ENCODE measurements at regions not wholly inside any gene's neighbourhood (a gene's known extent, or its start where the extent isn't known, plus 50 kb on each side); places are given as distances from the start of the nearest gene placed in this dataset.

DNA sequence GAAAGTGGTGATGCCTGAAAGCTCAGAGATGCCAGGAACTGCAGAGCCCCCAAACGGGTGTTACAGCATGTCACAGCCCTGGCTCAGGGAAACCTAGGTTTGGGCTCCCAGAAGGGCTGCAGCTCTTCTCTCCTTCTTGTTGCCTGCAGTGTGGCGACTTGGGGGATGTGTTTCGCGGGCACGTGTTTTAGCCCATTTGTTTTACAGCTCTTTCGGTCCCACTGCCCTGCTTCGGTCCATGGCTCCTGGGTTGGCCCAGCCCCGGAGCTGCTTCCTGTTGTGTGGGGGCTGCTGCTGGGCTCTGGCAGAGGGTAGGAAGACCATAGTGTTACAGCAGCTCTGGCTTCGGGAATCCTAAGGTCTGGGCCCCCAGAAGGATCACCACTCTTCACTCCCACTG lies 222.9 kb upstream of the RIOK2 start:
- DNase-seq: no peak

GRCh38 chr5:97406946-97407676 lies 224.1 kb upstream of the RIOK2 start:
- DNase-seq: no peak

DNA sequence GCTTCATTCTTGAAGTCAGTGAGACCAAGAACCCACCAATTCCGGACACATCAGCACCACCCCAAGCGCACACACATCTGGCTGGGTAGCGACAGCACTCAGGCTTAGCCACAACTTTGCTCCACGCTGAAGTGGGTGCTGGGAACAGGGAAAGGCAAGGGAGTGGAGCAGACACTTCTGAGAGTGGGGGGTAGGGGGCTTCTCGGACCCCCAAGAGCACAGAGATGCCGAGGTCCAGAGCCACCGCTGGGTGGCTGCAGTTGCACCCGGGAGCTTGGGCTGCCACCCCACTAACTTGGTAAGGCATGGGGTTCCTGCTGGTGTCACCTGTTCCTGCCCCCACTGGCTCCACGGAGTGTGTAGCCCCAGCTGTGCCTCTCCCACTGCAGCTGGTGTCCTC lies 225.3 kb upstream of the RIOK2 start:
- no peak for DNase-seq

- DNase-seq: no peak
Observed at GRCh38 chr5:97412959-97413358, 229.9 kb upstream of the RIOK2 start.

DNA sequence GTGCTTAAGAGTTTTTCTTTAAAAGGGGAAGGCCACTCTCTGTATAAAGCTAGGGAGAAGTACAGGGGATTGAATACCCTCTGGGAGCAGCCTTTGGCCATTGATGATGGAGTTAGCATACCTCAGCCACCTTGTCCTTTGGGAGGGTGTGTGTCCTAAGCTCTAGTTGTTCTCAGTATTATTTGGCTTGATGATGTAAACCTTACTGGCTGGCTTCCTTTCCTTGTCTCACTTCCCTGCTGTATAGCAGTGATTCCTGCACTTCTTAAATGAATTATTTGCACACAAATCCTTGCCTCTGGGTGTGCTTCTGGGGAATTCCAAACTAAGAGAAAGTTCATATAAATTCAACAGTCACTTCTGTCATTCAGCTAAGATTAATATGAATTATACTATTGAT lies 234.9 kb upstream of the RIOK2 start:
- no peak for DNase-seq

DNA sequence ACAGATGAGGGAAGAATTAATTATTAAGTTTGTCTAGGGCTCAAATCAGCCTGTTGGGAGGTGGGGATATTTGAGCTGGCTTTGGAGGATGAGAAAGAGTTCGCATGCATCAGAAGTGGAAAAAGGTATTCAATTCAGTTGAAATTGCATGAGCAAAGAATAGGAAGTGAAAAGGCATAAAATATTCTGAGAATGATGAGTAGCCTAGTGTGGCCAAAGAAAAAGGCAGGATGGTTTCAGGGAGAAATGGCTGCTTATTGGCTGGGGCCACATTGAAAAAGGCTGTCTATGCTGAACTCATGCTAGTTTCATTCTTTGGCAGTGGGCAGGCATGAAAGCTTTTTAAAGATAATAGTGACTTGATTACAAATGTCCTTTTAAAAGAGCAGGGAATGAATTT lies 235.4 kb upstream of the RIOK2 start:
- no peak for DNase-seq

DNA sequence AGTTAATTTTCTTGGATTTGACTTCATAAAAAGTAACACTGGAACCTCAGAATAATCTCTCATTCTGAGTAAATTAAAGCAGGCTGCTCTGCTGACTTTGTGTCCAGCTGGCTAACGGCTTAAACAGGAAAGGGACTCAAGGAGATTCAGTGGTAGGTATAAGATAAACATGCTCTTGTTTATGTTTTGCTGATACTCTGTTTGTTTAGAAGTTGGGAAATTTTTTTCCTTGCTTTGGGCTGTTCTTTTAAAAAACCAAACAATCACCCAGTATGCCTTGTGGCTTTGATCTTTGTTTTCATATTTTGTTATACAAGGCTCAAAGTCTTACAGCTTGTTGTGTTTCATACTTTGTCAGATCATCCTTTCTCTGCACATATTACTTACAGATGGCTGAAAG lies 237.6 kb upstream of the RIOK2 start:
- DNase-seq: no peak

GRCh38 chr5:97422678-97423077 lies 239.6 kb upstream of the RIOK2 start:
- DNase-seq: no peak

GRCh38 chr5:97425511-97425910 lies 242.5 kb upstream of the RIOK2 start:
- no peak for DNase-seq

GRCh38 chr5:97427235-97427634 lies 244.2 kb upstream of the RIOK2 start:
- no peak for DNase-seq

DNA sequence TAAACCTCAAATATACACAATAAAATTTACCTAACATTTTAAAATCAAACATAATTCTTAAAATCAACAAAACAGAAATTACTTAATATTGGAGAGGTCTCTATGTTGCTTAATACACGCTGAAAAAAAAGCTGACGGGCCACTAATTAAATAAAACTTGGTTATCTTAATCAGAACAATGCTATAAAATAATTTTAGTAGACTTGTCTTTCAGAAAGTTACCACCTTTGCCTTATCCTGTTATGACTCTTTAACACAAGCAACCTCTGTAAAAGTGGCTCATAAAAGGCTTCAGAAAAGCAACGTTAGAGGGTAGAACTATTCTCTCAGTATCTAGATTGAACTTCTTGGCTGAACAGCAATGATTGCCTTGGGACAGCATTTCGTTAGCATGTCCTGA lies 251.0 kb upstream of the RIOK2 start:
- DNase-seq: no peak

- no peak for DNase-seq
Observed at GRCh38 chr5:97436405-97436804, 253.4 kb upstream of the RIOK2 start.

- DNase-seq: no peak
Observed at GRCh38 chr5:97443740-97444139, 260.7 kb upstream of the RIOK2 start.

- no peak for DNase-seq
Observed at GRCh38 chr5:97449172-97449571, 266.1 kb upstream of the RIOK2 start.

- no peak for DNase-seq
Observed at GRCh38 chr5:97452646-97453045, 269.6 kb upstream of the RIOK2 start.

DNA sequence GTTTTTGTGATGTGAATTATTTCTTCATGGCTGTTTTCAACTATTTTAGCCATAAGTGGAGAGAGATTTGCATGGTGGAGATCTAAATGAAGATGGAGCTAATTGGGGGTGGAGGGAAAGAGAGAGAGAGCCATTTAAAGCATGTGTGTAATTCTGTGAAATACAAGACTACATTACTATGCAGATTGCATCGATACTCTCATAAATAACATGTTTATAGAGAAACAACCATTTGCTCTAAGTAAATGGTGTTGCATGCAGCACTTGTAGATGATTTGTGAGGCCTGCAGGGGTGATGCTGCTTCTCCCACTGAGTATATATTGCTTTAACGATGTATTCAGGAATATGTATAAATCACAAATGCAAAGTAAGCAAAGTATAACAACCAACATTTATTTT lies 270.2 kb upstream of the RIOK2 start:
- DNase-seq: no peak

- DNase-seq: no peak
Observed at GRCh38 chr5:97454015-97454414, 271.0 kb upstream of the RIOK2 start.

GRCh38 chr5:97455996-97456395 lies 272.9 kb upstream of the RIOK2 start:
- no peak for DNase-seq

DNA sequence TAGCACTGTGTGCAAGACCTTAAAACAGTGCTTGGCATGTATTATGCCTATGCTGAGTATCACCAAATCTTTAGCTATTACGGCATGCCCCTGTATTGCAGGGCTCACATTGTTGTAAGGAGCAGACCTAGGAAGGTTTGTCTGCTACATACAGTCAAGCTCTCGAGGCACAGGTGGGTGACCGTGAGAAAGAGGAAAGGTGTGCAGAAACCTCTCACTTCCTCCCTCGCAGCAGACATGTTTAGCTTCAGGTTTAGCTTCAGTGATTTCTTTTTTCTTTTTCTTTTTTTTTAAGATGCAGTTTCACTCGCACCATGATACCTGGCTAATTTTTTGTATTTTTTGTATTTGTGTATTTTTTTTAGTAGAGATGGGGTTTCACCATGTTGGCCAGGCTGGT lies 275.8 kb upstream of the RIOK2 start:
- no peak for DNase-seq

DNA sequence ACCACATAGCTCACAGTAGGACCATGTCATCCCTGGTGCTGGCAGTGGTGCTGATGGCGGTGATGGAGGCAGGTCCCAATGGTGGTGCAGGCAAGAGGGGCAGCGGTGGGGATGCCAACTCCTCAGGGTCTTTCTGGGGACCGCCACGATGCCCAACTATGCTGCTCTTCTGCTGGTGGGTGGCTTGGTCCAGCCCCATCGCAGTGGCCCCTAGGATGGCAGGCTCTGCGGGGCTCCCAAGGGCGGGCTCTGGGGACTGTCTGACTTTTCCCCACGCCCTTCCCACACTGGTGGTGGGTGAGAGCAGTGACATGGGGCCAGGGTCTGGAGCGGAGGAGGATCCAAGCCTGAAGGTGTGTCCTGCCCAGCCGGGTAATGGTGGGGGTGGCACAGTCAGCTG lies 288.9 kb upstream of the RIOK2 start:
- no peak for DNase-seq

DNA sequence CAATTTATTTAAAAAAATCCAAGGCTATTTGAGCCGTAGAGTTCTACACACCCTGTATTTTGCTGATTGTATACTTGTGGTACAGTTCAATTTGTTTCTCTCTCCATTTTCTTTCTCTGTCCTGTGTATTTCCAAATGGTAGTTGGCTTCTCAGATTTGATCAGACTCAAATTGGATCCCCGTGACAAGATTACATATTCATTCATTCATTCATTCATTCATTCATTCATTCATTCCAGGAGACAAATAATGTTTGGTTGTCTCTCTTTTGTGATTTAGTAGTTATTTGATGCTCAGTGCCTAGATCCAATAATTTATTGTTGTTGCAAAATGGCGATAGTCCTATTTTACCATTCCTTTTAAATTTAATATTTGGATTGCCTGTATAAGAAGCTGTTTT lies 292.8 kb upstream of the RIOK2 start:
- DNase-seq: no peak

DNA sequence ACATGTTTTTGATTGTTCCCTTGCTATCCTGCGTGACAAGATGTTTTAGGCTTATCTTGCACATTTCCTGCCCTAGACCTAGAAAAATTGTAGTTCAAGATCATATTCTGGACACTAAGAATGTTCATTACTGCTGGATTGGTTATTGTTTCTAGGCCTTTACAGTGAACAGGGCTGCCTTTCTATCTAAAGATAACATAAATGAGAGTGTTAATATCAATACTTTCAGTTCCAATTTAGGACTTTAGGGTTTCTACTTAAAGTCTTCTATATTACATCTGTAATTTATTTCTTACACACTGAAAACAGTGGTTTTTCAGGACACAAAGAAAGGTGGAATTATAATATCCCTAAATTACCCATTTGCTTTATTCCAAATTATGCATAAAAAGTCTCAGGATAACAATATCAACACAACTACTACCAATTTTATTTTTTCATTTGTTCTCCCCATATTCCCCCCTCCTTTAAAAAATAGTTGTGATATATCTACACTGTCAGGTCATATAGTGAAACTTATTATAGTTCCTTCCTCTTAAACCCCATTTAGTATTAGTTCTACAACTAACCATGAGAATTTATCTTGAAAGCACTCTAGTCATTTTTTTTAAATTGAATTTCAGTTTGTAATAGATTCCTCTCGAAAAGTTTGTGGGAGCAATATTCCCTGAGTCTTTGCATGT lies 293.9 kb upstream of the RIOK2 start:
- no peak for DNase-seq

- no peak for DNase-seq
Observed at GRCh38 chr5:97478483-97478882, 295.4 kb upstream of the RIOK2 start.

- DNase-seq: no peak
Observed at GRCh38 chr5:97480313-97480712, 297.3 kb upstream of the RIOK2 start.

DNA sequence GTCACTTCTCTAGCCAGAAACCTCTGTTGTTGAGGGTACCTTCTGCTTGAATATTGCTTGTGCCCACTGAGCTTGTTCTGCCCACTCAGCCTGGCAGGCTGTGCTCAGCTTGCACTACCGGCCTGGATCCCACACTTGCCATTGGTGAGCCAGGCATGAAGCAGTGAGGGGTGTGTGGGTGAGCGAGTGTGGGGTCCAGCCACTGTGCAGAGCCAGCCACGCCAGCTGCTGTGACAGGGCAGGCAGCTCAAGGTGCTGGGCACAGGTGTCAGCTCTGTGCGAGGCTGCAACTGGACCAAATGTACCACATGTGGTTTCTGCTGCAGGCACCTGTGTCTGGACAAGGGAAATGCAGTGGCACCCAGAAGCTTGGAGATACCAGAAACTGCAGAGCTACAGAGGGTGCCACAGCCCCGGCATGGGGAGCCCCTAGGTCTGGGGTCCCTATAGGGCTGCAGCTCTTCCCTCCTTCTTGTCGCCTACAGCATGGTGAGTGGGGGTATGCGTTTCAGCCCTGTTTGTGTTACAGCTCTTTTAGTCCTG lies 305.1 kb upstream of the RIOK2 start:
- DNase-seq: no peak
